Dendritic cell treated with granulocyte-macrophage colony-stimulating factor and Interleukin-4, amounts not matched to agents 40 ng/mL and 50 ng/mL, for 4 days (primary cell): ENCODE measurements at regions not wholly inside any gene's neighbourhood (a gene's known extent, or its start where the extent isn't known, plus 50 kb on each side); places are given as distances from the start of the nearest gene placed in this dataset.

Source experiments
- H3K27ac Mint-ChIP-seq: one replicate; pipeline ENCODE4 v1.8.0; 2022; ENCODE audit warnings: mild to moderate bottlenecking, mixed read lengths
- H3K27me3 Mint-ChIP-seq: one replicate; pipeline ENCODE4 v1.8.0; 2022; ENCODE audit warnings: mild to moderate bottlenecking, mixed read lengths
- H3K36me3 Mint-ChIP-seq: one replicate; pipeline ENCODE4 v1.8.0; 2022; ENCODE audit warnings: low read depth, mixed read lengths
- H3K4me1 Mint-ChIP-seq: one replicate; pipeline ENCODE4 v1.8.0; 2022; ENCODE audit warnings: low read depth, mixed read lengths
- H3K4me3 Mint-ChIP-seq: one replicate; pipeline ENCODE4 v1.8.0; 2022; ENCODE audit warnings: mild to moderate bottlenecking, moderate library complexity, mixed read lengths
- H3K9me3 Mint-ChIP-seq: one replicate; pipeline ENCODE4 v1.8.0; 2022; ENCODE audit warnings: mixed read lengths
- intact Hi-C: fragments of 100-400 bp; cut with micrococcal nuclease; formaldehyde crosslinking; loops from one replicate; pipeline ENCODE4 v1.15.0; 2022

DNA sequence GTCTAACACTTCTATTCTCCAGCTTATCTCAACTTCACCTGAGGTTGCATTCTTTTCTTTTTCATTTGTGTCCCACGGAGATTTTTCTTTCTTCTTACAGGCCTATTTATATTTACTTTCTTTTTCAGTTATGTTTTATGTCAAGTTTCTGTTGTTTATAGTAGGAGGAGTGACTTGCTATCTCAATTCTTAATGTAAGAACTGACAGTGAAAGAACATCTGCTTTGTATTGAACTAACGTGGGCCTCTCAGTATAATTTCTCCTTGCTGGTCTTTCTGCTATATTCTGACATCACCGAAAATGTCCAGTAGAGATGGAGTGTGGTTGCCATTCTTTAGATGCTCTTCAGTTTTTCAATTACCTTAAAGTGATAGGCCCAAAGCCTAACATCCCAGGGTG lies 521.7 kb downstream of the EPM2A start:
- no peaks in the 10 kb centered on the region for H3K9me3 Mint-ChIP-seq
- H3K36me3 Mint-ChIP-seq = no peaks in the 10 kb centered on the region
- intact Hi-C loops = loop anchor here (2.0 kb wide), 1 partner anchor 629 kb away; no protein-coding TSS in a partner anchor
- no peaks in the 10 kb centered on the region for H3K4me1 Mint-ChIP-seq
- no peak overlapping the region for H3K4me3 Mint-ChIP-seq
- H3K27ac Mint-ChIP-seq = no peak overlapping the region
- H3K27me3 Mint-ChIP-seq = no peaks in the 10 kb centered on the region

DNA sequence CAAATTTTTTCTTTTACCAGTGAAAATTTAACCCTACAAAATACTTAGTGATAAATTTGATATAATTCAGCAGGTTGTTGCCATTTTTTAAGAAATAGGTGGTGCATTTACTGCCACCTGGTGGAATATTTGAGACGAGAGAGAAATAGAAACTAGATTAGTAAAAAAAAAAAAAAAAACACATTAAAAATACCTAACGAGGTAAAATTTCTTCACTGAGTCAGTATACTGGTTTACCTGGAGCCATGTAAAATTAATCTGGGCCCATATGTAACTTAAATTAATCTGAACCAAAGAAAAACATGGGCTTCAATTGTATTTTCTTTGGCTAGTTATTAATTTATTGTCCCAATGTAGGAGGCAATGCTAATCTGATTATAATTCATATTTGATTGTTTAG lies 520.8 kb downstream of the EPM2A start:
- Mint-ChIP-seq H3K36me3 (no peaks in the 10 kb centered on the region), H3K27me3 (no peaks in the 10 kb centered on the region), H3K27ac (no peak overlapping the region), H3K4me3 (no peak overlapping the region), H3K4me1 (no peaks in the 10 kb centered on the region), H3K9me3 (no peaks in the 10 kb centered on the region)
- intact Hi-C loops = loop anchor here (2.0 kb wide), 1 partner anchor 630 kb away; no protein-coding TSS in a partner anchor

DNA sequence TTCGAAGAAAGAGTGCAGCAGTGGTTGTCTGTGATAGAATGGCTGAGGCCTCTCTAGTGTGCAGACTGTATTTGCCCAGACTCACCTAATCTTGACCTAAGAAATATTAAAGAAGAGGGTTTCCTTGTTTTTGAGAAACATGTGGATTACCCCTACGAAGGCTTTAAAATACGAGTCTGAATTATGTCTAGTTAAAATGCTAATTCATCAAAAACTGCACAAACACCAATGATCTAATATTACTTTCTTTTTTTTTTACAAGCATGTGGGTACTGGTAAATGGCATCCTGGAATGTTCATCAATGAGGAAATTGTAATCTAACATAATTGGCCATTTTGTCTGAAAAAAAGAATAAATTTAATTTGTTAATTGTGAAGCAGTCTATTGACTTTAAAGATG lies 510.9 kb downstream of the EPM2A start:
- no peaks in the 10 kb centered on the region for H3K9me3 Mint-ChIP-seq
- H3K4me3 Mint-ChIP-seq = no peak overlapping the region
- H3K4me1 Mint-ChIP-seq = no peaks in the 10 kb centered on the region
- no peaks in the 10 kb centered on the region for H3K36me3 Mint-ChIP-seq
- no peak overlapping the region for H3K27ac Mint-ChIP-seq
- intact Hi-C loops = no loop called here
- no peaks in the 10 kb centered on the region for H3K27me3 Mint-ChIP-seq

DNA sequence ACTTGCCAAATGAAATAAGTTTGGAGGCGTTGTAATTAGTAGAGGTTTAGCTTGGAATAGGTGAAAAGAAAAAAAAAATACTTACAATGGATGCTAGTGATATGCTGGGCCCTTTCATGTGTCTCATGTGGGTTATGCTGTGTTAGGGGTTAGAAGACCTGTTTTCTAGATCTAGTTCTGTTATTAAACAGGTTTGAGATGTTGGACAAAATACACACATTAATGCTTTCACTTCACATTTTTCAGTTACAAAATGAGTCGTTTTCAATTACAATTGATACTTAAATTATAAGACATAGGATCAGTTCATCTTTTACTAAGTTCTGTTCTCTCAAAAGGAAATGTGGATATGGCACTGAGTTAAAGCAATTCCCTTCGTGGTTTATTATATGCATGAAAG lies 509.8 kb downstream of the EPM2A start:
- H3K27ac Mint-ChIP-seq = no peak overlapping the region
- intact Hi-C loops = no loop called here
- no peaks in the 10 kb centered on the region for H3K9me3 Mint-ChIP-seq
- no peak overlapping the region for H3K4me3 Mint-ChIP-seq
- no peaks in the 10 kb centered on the region for H3K4me1 Mint-ChIP-seq
- no peaks in the 10 kb centered on the region for H3K36me3 Mint-ChIP-seq
- H3K27me3 Mint-ChIP-seq = no peaks in the 10 kb centered on the region

DNA sequence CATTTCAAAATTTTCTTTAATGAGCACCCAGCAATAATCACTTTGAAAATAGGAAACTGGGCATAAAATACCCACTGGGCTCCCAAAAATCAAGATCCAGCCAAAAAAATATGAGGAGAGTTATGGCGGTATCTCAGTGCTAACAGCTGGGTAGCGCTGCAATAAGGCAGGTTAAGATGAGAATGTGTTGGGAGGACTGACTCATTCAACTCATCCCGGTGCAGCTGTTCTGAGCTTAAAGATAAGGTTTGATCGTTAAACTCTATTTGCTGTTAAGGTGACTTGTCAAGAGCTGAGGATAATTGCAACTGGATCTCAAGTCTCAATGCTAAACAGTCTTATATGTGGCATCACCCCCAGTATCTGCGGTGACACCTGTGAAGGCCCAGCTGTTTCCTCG lies 507.7 kb downstream of the EPM2A start:
- Mint-ChIP-seq H3K9me3 (no peaks in the 10 kb centered on the region), H3K27ac (no peak overlapping the region), H3K4me1 (no peaks in the 10 kb centered on the region), H3K4me3 (no peak overlapping the region), H3K27me3 (no peaks in the 10 kb centered on the region), H3K36me3 (no peaks in the 10 kb centered on the region)
- intact Hi-C loops = no loop called here

DNA sequence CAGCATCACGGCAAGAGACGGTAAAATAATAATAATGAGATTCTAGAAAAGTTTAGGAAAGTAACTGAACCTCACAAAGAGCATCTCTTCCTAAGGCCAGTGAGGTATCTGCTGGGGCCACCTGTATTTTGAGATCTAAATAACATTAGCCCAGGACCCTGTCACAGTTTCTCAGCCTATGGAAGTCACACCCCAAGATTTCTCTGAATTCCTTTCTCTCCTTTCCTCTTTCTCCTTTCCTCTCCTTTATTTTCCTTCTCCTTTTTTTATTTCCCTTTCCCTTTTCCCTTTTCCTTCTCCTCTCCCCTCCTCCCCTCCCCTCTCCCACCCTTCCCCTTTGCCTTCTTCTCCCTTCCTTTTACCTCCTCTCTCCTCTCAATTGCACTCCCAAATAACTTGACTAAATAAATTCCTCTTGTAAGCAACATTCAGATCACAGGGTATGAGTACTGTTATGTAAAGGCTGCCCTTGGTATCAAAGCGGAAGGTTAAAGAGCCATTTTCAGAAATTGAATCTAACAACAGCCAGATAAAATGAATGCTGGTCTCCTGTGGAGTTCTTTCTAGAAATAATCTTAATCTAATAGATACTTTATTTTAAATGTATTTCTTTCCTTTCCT lies 506.2 kb downstream of the EPM2A start:
- Mint-ChIP-seq H3K27me3 (no peaks in the 10 kb centered on the region), H3K4me3 (no peak overlapping the region), H3K27ac (no peak overlapping the region), H3K4me1 (no peaks in the 10 kb centered on the region), H3K9me3 (no peaks in the 10 kb centered on the region), H3K36me3 (no peaks in the 10 kb centered on the region)
- intact Hi-C loops = no loop called here

DNA sequence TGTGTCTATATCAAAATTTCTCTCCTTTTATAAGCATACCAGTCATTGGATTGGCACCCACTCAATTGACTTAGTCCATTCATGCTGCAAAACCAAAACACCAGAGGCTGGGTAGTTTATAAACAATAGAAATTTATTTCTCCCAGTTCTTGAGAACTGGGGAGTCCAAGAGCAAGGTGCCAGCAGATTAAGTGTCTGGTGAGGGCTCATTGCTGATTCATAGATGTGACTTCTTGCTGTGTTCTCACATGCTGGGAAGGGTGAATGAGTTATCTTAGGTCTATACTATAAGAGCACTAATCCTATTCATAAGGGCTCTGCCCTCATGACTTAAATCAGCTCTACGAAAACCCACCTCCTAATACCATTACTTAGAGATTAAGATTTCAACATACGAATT lies 501.4 kb downstream of the EPM2A start:
- Mint-ChIP-seq H3K4me3 (no peak overlapping the region), H3K36me3 (no peaks in the 10 kb centered on the region), H3K4me1 (no peaks in the 10 kb centered on the region), H3K27me3 (no peaks in the 10 kb centered on the region), H3K27ac (no peak overlapping the region), H3K9me3 (no peaks in the 10 kb centered on the region)
- intact Hi-C loops = no loop called here

DNA sequence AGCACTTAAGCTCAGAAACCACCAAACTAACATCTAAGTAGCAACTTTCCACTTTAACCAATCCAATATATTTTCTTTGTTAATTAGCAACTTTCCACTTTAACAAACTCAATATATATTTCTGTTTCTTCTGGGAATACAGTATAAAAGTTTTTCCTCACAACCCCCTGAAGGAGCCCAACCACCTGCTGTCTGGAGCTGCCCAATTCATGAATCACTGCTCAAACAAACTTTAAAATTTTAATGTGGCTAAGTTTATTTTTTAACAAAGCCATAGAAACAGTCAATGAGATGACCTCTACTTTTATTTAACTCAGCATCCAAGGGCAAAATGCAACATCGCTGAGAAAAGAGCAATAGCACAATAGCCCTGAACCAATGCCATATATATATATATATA lies 500.1 kb downstream of the EPM2A start:
- Mint-ChIP-seq H3K4me1 (no peaks in the 10 kb centered on the region), H3K4me3 (no peak overlapping the region), H3K27ac (no peak overlapping the region), H3K9me3 (no peaks in the 10 kb centered on the region), H3K36me3 (no peaks in the 10 kb centered on the region), H3K27me3 (no peaks in the 10 kb centered on the region)
- intact Hi-C loops = no loop called here

DNA sequence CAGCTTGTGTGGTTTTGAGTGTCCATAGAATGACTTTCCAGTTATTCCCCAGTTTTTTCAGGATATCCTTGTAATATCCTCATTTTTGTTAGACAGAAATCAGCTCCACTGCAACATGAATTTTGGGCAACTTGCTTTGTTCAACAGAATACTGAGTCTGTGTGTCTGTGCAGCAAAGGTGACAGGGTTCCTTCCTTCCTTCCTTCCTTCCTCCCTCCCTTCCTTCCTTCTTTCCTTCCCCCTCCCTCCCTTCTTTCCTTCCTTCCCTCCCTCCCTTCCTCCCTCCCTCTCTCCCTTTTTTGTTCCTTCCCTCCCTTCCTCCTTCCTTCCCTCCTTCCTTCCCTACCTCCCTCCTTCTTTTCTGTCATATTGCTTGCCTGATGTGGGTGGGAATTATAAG lies 496.5 kb downstream of the EPM2A start:
- H3K4me1 Mint-ChIP-seq = no peaks in the 10 kb centered on the region
- H3K27me3 Mint-ChIP-seq = no peaks in the 10 kb centered on the region
- H3K36me3 Mint-ChIP-seq = no peaks in the 10 kb centered on the region
- intact Hi-C loops = no loop called here
- H3K9me3 Mint-ChIP-seq = peaks cover 8% of the 10 kb centered on the region
- H3K4me3 Mint-ChIP-seq = no peak overlapping the region
- H3K27ac Mint-ChIP-seq = no peak overlapping the region

DNA sequence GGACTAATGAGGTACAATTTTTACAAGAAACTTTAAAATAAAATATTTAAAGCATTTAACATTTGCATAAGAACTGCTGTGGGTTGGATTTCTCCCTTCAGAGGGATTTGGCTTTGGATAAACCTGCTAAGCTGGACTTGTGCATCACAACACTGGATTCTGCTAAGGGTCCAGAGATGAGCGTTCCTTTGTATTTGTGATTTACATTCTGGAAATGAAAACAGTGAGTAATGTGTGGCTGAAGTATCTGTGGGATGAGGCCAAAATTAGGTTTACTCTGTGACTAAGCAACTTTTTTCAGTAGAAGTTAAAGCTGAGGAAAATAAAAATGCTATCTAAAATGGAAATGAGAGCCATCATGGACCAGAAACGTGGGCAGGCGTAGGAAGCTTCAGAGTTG lies 494.3 kb downstream of the EPM2A start:
- H3K36me3 Mint-ChIP-seq = no peaks in the 10 kb centered on the region
- H3K4me1 Mint-ChIP-seq = no peaks in the 10 kb centered on the region
- H3K27me3 Mint-ChIP-seq = no peaks in the 10 kb centered on the region

DNA sequence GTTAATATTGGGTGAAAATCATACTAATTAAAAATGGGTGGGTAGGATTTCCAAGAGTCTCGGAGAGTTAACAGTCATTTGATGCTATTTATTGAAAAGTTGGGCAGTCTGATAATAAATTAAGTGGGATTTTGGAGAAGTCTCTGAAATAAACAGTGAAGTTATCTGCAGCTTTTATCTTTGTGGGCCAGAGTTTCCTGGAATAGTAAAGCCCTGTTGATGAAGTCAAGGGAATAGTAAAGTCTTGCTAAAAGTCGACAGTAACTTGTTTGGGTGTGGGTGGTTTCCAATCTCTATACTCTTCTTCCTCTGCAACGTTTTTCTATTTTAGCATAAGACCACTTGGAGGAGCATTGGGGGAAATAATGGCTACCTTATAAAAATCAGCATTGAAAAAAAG lies 493.6 kb downstream of the EPM2A start:
- Mint-ChIP-seq H3K27me3 (no peaks in the 10 kb centered on the region), H3K4me1 (no peaks in the 10 kb centered on the region), H3K9me3 (peaks cover 8% of the 10 kb centered on the region), H3K36me3 (no peaks in the 10 kb centered on the region), H3K27ac (no peak overlapping the region), H3K4me3 (no peak overlapping the region)
- intact Hi-C loops = no loop called here

More for the DNA sequence above, 494.3 kb downstream of the EPM2A start:
- intact Hi-C loops = no loop called here
- H3K9me3 Mint-ChIP-seq = peaks cover 8% of the 10 kb centered on the region
- H3K4me3 Mint-ChIP-seq = no peak overlapping the region
- H3K27ac Mint-ChIP-seq = no peak overlapping the region

DNA sequence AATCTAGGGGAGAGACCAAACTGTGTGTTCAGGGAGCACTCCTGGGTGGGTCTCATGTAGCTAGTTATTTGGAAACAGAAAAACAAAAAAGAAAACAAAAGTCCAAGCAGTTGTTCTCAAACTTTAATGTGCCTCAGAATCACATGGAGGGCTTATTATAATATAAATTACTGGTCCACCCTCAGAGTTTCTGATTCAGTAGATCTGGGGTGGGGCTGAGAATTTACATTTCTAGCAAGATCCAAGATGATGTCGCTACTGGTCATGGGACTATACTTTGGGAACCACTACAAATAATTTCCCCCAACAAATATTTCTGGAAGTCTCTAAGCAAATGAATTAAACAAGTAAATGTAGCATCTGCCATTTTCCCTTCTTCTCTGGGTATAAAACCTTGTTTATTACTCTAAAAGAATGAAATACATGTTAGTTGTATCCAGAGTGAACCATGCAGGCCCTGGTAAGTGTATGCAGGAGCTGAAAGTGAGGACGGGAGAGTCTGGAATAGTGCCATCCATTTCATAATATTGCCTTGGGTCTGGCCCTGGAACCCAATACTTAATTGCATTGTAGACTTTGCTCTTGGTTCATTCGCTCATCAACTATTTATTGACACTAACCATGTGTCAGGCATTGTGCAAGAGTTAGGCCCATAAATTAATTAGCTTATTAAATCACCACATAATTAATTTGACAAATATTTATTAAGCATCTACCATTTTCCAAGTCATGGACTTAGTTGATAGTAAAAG lies 490.8 kb downstream of the EPM2A start:
- intact Hi-C loops = no loop called here
- H3K9me3 Mint-ChIP-seq = peaks cover 8% of the 10 kb centered on the region
- H3K27ac Mint-ChIP-seq = no peak overlapping the region
- H3K4me1 Mint-ChIP-seq = no peaks in the 10 kb centered on the region
- H3K4me3 Mint-ChIP-seq = no peak overlapping the region
- H3K36me3 Mint-ChIP-seq = no peaks in the 10 kb centered on the region
- no peaks in the 10 kb centered on the region for H3K27me3 Mint-ChIP-seq

DNA sequence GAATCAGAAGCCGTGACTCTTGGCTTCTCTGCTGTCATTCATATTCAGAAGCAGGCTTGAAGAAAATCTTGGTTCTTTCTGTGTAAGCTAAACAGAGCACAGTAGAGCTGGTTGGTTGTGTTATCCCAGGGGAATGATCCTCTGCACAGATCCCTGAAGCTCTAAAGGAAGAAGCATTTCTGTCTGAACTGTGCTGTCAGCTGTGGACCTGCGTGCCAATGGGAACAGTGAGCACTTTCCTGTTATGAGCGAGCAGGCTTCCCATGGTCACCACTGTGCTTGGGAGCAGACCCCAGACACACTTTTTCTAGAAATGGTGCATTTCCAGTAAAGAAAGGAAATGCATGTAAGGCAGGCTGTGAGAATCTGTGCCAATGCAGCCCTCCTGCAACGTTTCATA lies 490.2 kb downstream of the EPM2A start:
- peaks cover 8% of the 10 kb centered on the region for H3K9me3 Mint-ChIP-seq

DNA sequence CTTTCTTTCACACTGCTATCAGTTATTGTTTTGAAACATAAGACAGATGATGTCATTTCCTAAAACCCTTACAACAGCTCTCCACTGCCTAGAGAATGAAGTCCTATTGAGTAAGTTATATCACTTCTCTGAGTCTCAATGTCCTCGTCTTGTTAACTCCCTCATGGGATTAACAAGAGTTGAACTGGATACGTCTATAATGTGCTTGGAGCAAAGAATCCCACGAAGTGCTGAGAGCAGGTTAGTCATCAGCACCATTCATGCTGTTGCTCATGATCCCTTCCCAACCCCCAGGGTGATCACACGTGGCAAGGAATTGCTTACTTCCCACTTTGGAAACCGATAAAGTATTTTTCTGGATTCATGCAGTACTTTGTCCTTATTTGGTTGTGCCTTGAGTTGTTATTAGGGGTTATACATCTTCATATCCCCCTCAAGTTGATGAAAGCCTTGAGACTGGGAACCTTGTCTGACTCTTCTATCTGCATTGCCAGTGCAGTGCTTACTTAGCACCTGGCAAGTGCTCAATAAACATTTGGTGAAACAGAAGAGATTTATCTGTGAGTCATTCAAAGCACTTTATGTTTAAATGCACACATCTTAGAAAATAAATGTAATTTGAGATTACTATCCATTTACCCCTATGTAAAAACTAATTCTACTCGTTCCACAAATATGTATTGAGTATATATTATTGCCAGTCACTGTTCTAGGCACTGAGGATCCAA lies 487.5 kb downstream of the EPM2A start:
- Mint-ChIP-seq H3K27ac (no peak overlapping the region), H3K4me3 (no peak overlapping the region), H3K9me3 (no peaks in the 10 kb centered on the region), H3K36me3 (no peaks in the 10 kb centered on the region), H3K4me1 (no peaks in the 10 kb centered on the region), H3K27me3 (no peaks in the 10 kb centered on the region)
- intact Hi-C loops = no loop called here

More for the DNA sequence above, 490.2 kb downstream of the EPM2A start:
- Mint-ChIP-seq H3K36me3 (no peaks in the 10 kb centered on the region), H3K27me3 (no peaks in the 10 kb centered on the region), H3K27ac (no peak overlapping the region), H3K4me3 (no peak overlapping the region), H3K4me1 (no peaks in the 10 kb centered on the region)
- intact Hi-C loops = no loop called here
